ENCODE measurements at regions not wholly inside any gene's neighbourhood (a gene's known extent, or its start where the extent isn't known, plus 50 kb on each side); places are given as distances from the start of the nearest gene placed in this dataset.

DNA sequence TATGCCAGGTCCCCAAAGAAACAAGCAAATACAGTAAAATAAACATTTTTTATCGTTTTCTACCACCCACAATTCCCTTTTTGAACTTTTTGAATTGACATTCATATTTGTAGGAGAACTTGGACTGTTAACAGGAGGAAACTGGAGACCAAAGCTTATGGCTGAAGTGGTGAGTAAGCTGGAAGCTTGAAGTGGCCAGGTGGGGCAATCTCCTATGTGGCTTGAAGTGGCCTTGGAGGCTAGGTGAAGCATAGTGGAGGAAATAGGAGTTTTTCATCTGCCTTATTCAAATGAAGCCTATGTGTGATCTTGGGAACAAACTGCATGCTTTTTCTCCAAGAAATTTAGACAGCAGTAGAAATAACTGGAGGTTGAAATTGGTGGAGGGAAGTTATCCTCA is 962.9 kb upstream of the FANCL start:
- Histone ChIP-seq H3K4me1 (ENCODE audit: control insufficient read depth, insufficient read depth, low read length) (no peaks in the 10 kb centered on the region), H3K9ac (ENCODE audit: control insufficient read depth, insufficient read depth, low read length) (no peak overlapping the region), H3K79me2 (ENCODE audit: control insufficient read depth, insufficient read depth, low read length) (no peaks in the 10 kb centered on the region), H3K9me3 (replicated peaks; ENCODE audit: control insufficient read depth, insufficient read depth, low read length) (no peaks in the 10 kb centered on the region), H3K27me3 (replicated peaks in 1 of 2; ENCODE audit: control insufficient read depth in 2 of 2, insufficient read depth in 2 of 2, low read length in 1 of 2) (no peaks in the 10 kb centered on the region), H3K36me3 (ENCODE audit: control insufficient read depth in 2 of 2, insufficient read depth in 2 of 2, low read length in 1 of 2) (no peaks in the 10 kb centered on the region), H4K20me1 (ENCODE audit: control insufficient read depth, insufficient read depth) (no peaks in the 10 kb centered on the region), H3K27ac (ENCODE audit: control insufficient read depth, insufficient read depth) (no peak overlapping the region), H3K4me3 (no peak overlapping the region), H2AFZ (ENCODE audit: control insufficient read depth, low read depth, low read length) (no peak overlapping the region), H3K4me2 (ENCODE audit: control insufficient read depth, insufficient read depth) (no peak overlapping the region)
- ChIA-PET CTCF (no interaction called here), SMC1A (ENCODE audit: uncharacterized antibody, unreplicated experiment) (interaction anchor here (0.7 kb wide), 1 partner anchor 399 kb away, joined by 3 read pairs; no protein-coding TSS in a partner anchor), POLR2A (no interaction called here), RAD21 (ENCODE audit: unreplicated experiment) (no interaction called here)
- BruUV-seq (replicated peaks): no TSS peak
- TF ChIP-seq SUPT20H (IDR thresholded peaks at IDR 0.05; ENCODE audit: borderline replicate concordance, control insufficient read depth, low read depth, low read length) (no peak), NR2C2 (IDR thresholded peaks at IDR 0.05; ENCODE audit: borderline replicate concordance, control insufficient read depth, insufficient read length, low read depth) (no peak), SRF (IDR thresholded peaks at IDR 0.05; ENCODE audit: low read depth in 2 of 2, low read length in 2 of 2) (no peak), SP1 (IDR thresholded peaks at IDR 0.05; ENCODE audit: low read depth, low read length) (no peak), RELA (IDR thresholded peaks at IDR 0.05; ENCODE audit: borderline replicate concordance, partially characterized antibody) (no peak), RAD51 (IDR thresholded peaks at IDR 0.05) (no peak), SREBF2 (IDR thresholded peaks at IDR 0.05; ENCODE audit: low read length) (no peak), JUNB (IDR thresholded peaks at IDR 0.05) (no peak), RFX5 (IDR thresholded peaks at IDR 0.05; ENCODE audit: low read depth, low read length) (no peak), MEF2A (IDR thresholded peaks at IDR 0.05; ENCODE audit: insufficient read depth, low read depth, low read length) (no peak), EZH2 (IDR thresholded peaks at IDR 0.05; ENCODE audit: borderline replicate concordance, control insufficient read depth, low read depth, low read length) (no peak)
- DNase-seq (ENCODE audit: low read depth, low spot score) (no peak), ATAC-seq (no peak), FAIRE-seq (no peak)
- 0% methylated on average over 1 of the region's 1 CpG for WGBS (ENCODE audit: insufficient coverage, insufficient replicate concordance, low lambda C conversion rate, missing lambda C conversion rate)
- in situ Hi-C loops (cut with MboI) (no loop called here), intact Hi-C loops (cut with micrococcal nuclease; ENCODE audit: unreplicated experiment) (no loop called here)

Measured in GM12878 (cell line).